ENCODE measurements at regions not wholly inside any gene's neighbourhood (a gene's known extent, or its start where the extent isn't known, plus 50 kb on each side); places are given as distances from the start of the nearest gene placed in this dataset.
"Not testable (repeated sequence)": the region's sequence is repeated elsewhere in the genome, so short reads cannot be mapped to it uniquely, and the experiment has no call there.

GRCh38 chr4:170348945-170349344, 259.2 kb upstream of the AADAT start:
- DNase-seq: no peak
- no peaks in the 10 kb centered on the region for H3K27me3 Mint-ChIP-seq

GRCh38 chr4:170347191-170347590, 257.4 kb upstream of the AADAT start:
- DNase-seq, H3K9me3 Mint-ChIP-seq, H3K4me3 Mint-ChIP-seq, H3K36me3 Mint-ChIP-seq, H3K4me1 Mint-ChIP-seq, H3K27me3 Mint-ChIP-seq, H3K27ac Mint-ChIP-seq: not testable (repeated sequence)

More at GRCh38 chr4:170348945-170349344, 259.2 kb upstream of the AADAT start:
- H3K4me1 Mint-ChIP-seq: no peaks in the 10 kb centered on the region
- H3K27ac Mint-ChIP-seq: no peak overlapping the region
- no peak overlapping the region for H3K4me3 Mint-ChIP-seq
- H3K36me3 Mint-ChIP-seq: no peaks in the 10 kb centered on the region
- H3K9me3 Mint-ChIP-seq: peaks cover 1% of the 10 kb centered on the region

GRCh38 chr4:170339522-170339921, 249.8 kb upstream of the AADAT start:
- Mint-ChIP-seq H3K9me3 (peaks cover 6% of the 10 kb centered on the region), H3K36me3 (no peaks in the 10 kb centered on the region), H3K27me3 (no peaks in the 10 kb centered on the region), H3K4me1 (no peaks in the 10 kb centered on the region), H3K27ac (no peak overlapping the region), H3K4me3 (no peak overlapping the region)
- no peak for DNase-seq

- peaks cover 6% of the 10 kb centered on the region for H3K9me3 Mint-ChIP-seq
- H3K4me1 Mint-ChIP-seq: no peaks in the 10 kb centered on the region
- H3K27ac Mint-ChIP-seq: no peak overlapping the region
- no peaks in the 10 kb centered on the region for H3K27me3 Mint-ChIP-seq
- H3K4me3 Mint-ChIP-seq: no peak overlapping the region
- H3K36me3 Mint-ChIP-seq: no peaks in the 10 kb centered on the region
- DNase-seq: no peak
Observed at GRCh38 chr4:170336238-170336775, 246.6 kb upstream of the AADAT start.

GRCh38 chr4:170325599-170325998, 235.8 kb upstream of the AADAT start:
- Mint-ChIP-seq H3K9me3 (peaks cover 6% of the 10 kb centered on the region), H3K4me1 (no peaks in the 10 kb centered on the region), H3K27ac (no peak overlapping the region), H3K27me3 (no peaks in the 10 kb centered on the region), H3K36me3 (no peaks in the 10 kb centered on the region), H3K4me3 (no peak overlapping the region)
- DNase-seq: no peak

GRCh38 chr4:170323623-170324022, 233.9 kb upstream of the AADAT start:
- peaks cover 6% of the 10 kb centered on the region for H3K9me3 Mint-ChIP-seq
- H3K4me1 Mint-ChIP-seq: no peaks in the 10 kb centered on the region
- H3K4me3 Mint-ChIP-seq: no peak overlapping the region
- H3K36me3 Mint-ChIP-seq: no peaks in the 10 kb centered on the region
- no peak overlapping the region for H3K27ac Mint-ChIP-seq
- H3K27me3 Mint-ChIP-seq: no peaks in the 10 kb centered on the region
- DNase-seq: no peak

GRCh38 chr4:170307182-170307581, 217.4 kb upstream of the AADAT start:
- Mint-ChIP-seq H3K27me3 (no peaks in the 10 kb centered on the region), H3K9me3 (no peaks in the 10 kb centered on the region), H3K36me3 (no peaks in the 10 kb centered on the region), H3K27ac (no peak overlapping the region), H3K4me3 (no peak overlapping the region), H3K4me1 (no peaks in the 10 kb centered on the region)
- no peak for DNase-seq

- H3K9me3 Mint-ChIP-seq: no peaks in the 10 kb centered on the region
- no peaks in the 10 kb centered on the region for H3K27me3 Mint-ChIP-seq
- H3K4me3 Mint-ChIP-seq: no peak overlapping the region
- no peaks in the 10 kb centered on the region for H3K36me3 Mint-ChIP-seq
- no peaks in the 10 kb centered on the region for H3K4me1 Mint-ChIP-seq
- no peak for DNase-seq
- H3K27ac Mint-ChIP-seq: no peak overlapping the region
Observed at GRCh38 chr4:170306208-170306607, 216.5 kb upstream of the AADAT start.

GRCh38 chr4:170305627-170306026, 215.9 kb upstream of the AADAT start:
- Mint-ChIP-seq H3K4me1 (no peaks in the 10 kb centered on the region), H3K36me3 (no peaks in the 10 kb centered on the region), H3K27ac (no peak overlapping the region), H3K4me3 (no peak overlapping the region), H3K9me3 (no peaks in the 10 kb centered on the region), H3K27me3 (no peaks in the 10 kb centered on the region)
- no peak for DNase-seq

GRCh38 chr4:170281027-170281426, 191.3 kb upstream of the AADAT start:
- Mint-ChIP-seq H3K27ac (no peak overlapping the region), H3K4me1 (no peaks in the 10 kb centered on the region), H3K4me3 (no peak overlapping the region), H3K36me3 (no peaks in the 10 kb centered on the region), H3K9me3 (no peaks in the 10 kb centered on the region), H3K27me3 (peaks cover 4% of the 10 kb centered on the region)
- no peak for DNase-seq

GRCh38 chr4:170278460-170278859, 188.7 kb upstream of the AADAT start:
- H3K4me1 Mint-ChIP-seq: no peaks in the 10 kb centered on the region
- H3K36me3 Mint-ChIP-seq: no peaks in the 10 kb centered on the region
- no peak for DNase-seq
- H3K27ac Mint-ChIP-seq: no peak overlapping the region
- H3K27me3 Mint-ChIP-seq: peaks cover 4% of the 10 kb centered on the region
- no peaks in the 10 kb centered on the region for H3K9me3 Mint-ChIP-seq
- no peak overlapping the region for H3K4me3 Mint-ChIP-seq

- no peak for DNase-seq
- H3K9me3 Mint-ChIP-seq: no peaks in the 10 kb centered on the region
- peaks cover 4% of the 10 kb centered on the region for H3K27me3 Mint-ChIP-seq
- H3K4me1 Mint-ChIP-seq: no peaks in the 10 kb centered on the region
- no peaks in the 10 kb centered on the region for H3K36me3 Mint-ChIP-seq
- H3K4me3 Mint-ChIP-seq: no peak overlapping the region
- H3K27ac Mint-ChIP-seq: no peak overlapping the region
Observed at GRCh38 chr4:170274616-170275015, 184.9 kb upstream of the AADAT start.

GRCh38 chr4:170272959-170273358, 183.2 kb upstream of the AADAT start:
- H3K4me1 Mint-ChIP-seq: no peaks in the 10 kb centered on the region
- no peaks in the 10 kb centered on the region for H3K36me3 Mint-ChIP-seq

GRCh38 chr4:170271723-170272122, 182.0 kb upstream of the AADAT start:
- no peaks in the 10 kb centered on the region for H3K36me3 Mint-ChIP-seq
- H3K27ac Mint-ChIP-seq: no peak overlapping the region
- peaks cover 3% of the 10 kb centered on the region for H3K9me3 Mint-ChIP-seq
- H3K4me1 Mint-ChIP-seq: no peaks in the 10 kb centered on the region
- H3K4me3 Mint-ChIP-seq: no peak overlapping the region
- H3K27me3 Mint-ChIP-seq: peaks cover 4% of the 10 kb centered on the region
- DNase-seq: no peak

More at GRCh38 chr4:170272959-170273358, 183.2 kb upstream of the AADAT start:
- DNase-seq: no peak
- peaks cover 4% of the 10 kb centered on the region for H3K27me3 Mint-ChIP-seq
- H3K9me3 Mint-ChIP-seq: peaks cover under 1% of the 10 kb centered on the region
- H3K4me3 Mint-ChIP-seq: no peak overlapping the region
- no peak overlapping the region for H3K27ac Mint-ChIP-seq

GRCh38 chr4:170270628-170271027, 180.9 kb upstream of the AADAT start:
- Mint-ChIP-seq H3K9me3 (peaks cover 3% of the 10 kb centered on the region), H3K4me1 (no peaks in the 10 kb centered on the region), H3K27ac (no peak overlapping the region), H3K27me3 (peaks cover 4% of the 10 kb centered on the region), H3K36me3 (no peaks in the 10 kb centered on the region), H3K4me3 (no peak overlapping the region)
- no peak for DNase-seq

- no peaks in the 10 kb centered on the region for H3K4me1 Mint-ChIP-seq
- DNase-seq: no peak
- H3K27me3 Mint-ChIP-seq: peaks cover 4% of the 10 kb centered on the region
Observed at GRCh38 chr4:170269950-170270349, 180.2 kb upstream of the AADAT start.

More at GRCh38 chr4:170269950-170270349, 180.2 kb upstream of the AADAT start:
- H3K9me3 Mint-ChIP-seq: peaks cover 3% of the 10 kb centered on the region
- no peak overlapping the region for H3K4me3 Mint-ChIP-seq
- no peaks in the 10 kb centered on the region for H3K36me3 Mint-ChIP-seq
- no peak overlapping the region for H3K27ac Mint-ChIP-seq
